A549 (cell line): ENCODE measurements at regions not wholly inside any gene's neighbourhood (a gene's known extent, or its start where the extent isn't known, plus 50 kb on each side); places are given as distances from the start of the nearest gene placed in this dataset.

Experiments
- ESRRA ChIP-seq: fragments of 150-350 bp; IDR thresholded peaks from 2 replicates; pipeline ENCODE4 v1.6.1; 2014; ENCODE audit warnings: mild to moderate bottlenecking, low read length, borderline replicate concordance
- FOSL2 ChIP-seq, 2 experiments: fragments of 450-650 bp in 1 of 2; fragments of >200 bp in 1 of 2; sonication (Bioruptor Twin) in 1 of 2; formaldehyde crosslinking; IDR thresholded peaks; 2 replicates each; pipeline versions ENCODE4 v1.5.0 to v1.6.1; 2016 to 2020; ENCODE audit warnings: mild to moderate bottlenecking in 1 of 2, moderate library complexity in 1 of 2
- HEYL ChIP-seq: fragments of 250-450 bp; sonication (Bioruptor Pico); IDR thresholded peaks from 2 replicates; pipeline ENCODE4 v1.8.0; 2021; ENCODE audit warnings: mild to moderate bottlenecking, moderate library complexity
- JUNB ChIP-seq: fragments of >200 bp; sonication (Bioruptor Twin); formaldehyde crosslinking; IDR thresholded peaks from 2 replicates; pipeline ENCODE4 v1.6.1; 2016
- KDM5A ChIP-seq: fragments of 200-600 bp; sonication (generic); IDR thresholded peaks from 2 replicates; pipeline ENCODE4 v1.6.1; 2016; ENCODE audit warnings: antibody characterized with exemption, mild to moderate bottlenecking
- MAFK ChIP-seq: fragments of 450-650 bp; IDR thresholded peaks from 2 replicates; pipeline ENCODE4 v1.6.1; 2014; ENCODE audit not compliant: partially characterized antibody
- NR3C1 ChIP-seq: fragments of >200 bp; sonication (Bioruptor Twin); formaldehyde crosslinking; IDR thresholded peaks from 3 replicates; pipeline ENCODE4 v1.6.1; 2017
- POLR2AphosphoS2 ChIP-seq: conservative IDR thresholded peaks from 2 replicates; pipeline ENCODE4 v1.6.1; 2012; ENCODE audit warnings: low read length, improper control_type of control experiment, inconsistent platforms
- ZC3H11A ChIP-seq: fragments of 450-650 bp; IDR thresholded peaks from 2 replicates; pipeline ENCODE4 v1.6.1; 2014; ENCODE audit warnings: antibody characterized with exemption, mild to moderate bottlenecking
- ZFP36 ChIP-seq: fragments of 450-650 bp; IDR thresholded peaks from 2 replicates; pipeline ENCODE4 v1.6.1; 2014; ENCODE audit warnings: borderline replicate concordance; ENCODE audit not compliant: partially characterized antibody

DNA sequence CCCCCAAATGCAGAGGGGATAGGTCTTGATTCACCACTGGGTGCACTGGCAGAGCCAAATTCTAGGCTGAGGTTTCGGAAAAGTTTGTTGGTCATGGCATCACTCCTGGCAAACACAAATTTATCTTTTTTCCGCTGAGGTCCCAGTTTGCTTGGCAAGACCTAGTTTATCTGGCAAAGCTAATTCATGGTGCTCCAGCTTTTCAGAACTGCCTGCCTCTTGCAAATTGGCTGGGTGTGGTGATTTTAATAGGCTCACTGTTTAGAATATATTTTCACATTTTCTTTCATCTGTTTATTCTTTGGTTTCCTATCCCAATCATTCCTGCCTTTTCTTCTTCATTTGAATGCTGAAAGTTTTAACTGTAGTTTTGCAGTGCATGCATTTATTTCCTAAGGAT, 50.5 kb upstream of the MAMDC2 start (continued):
- TF ChIP-seq HEYL (CRISPR knock-in tag) (no peak), JUNB (no peak), POLR2AphosphoS2 (no peak), ZC3H11A (no peak), ESRRA (no peak), ZFP36 (no peak), FOSL2 (IDR thresholded peaks at IDR 0.05) (no peak), FOSL2 (CRISPR knock-in tag; IDR thresholded peaks at IDR 0.05) (no peak), MAFK (no peak), NR3C1 (no peak), KDM5A (no peak)
